Neural cell (in vitro differentiated cells): ENCODE measurements at regions not wholly inside any gene's neighbourhood (a gene's known extent, or its start where the extent isn't known, plus 50 kb on each side); places are given as distances from the start of the nearest gene placed in this dataset.

Experiments used
- H2AFZ ChIP-seq: fragments of 200-600, 300-800 bp; sonication (generic), shearing (Covaris generic); 2 replicates; pipeline ENCODE4 v1.6.0; 2014; ENCODE audit warnings: low read depth, mild to moderate bottlenecking, antibody characterized with exemption, low read length, moderate library complexity
- H3F3A ChIP-seq: fragments of 200-600 bp; shearing (Covaris generic); 2 replicates; pipeline ENCODE4 v1.6.1; 2016; ENCODE audit warnings: mild to moderate bottlenecking, moderate library complexity, mixed read lengths, antibody characterized with exemption, low read length; ENCODE audit not compliant: insufficient read depth, poor library complexity, severe bottlenecking
- H3K27ac ChIP-seq: fragments of 200-600, 300-800 bp; sonication (generic), shearing (Covaris generic); 2 replicates; pipeline ENCODE4 v1.5.1; 2014; ENCODE audit warnings: mild to moderate bottlenecking, low read length, moderate library complexity
- H3K27me3 ChIP-seq: fragments of 300-800, 200-600 bp; sonication (generic), shearing (Covaris generic); 2 replicates; pipeline ENCODE4 v1.6.0; 2014; ENCODE audit warnings: mild to moderate bottlenecking, low read depth, low read length, moderate library complexity; ENCODE audit not compliant: insufficient read depth
- H3K36me3 ChIP-seq: fragments of 300-800, 200-600 bp; sonication (generic), shearing (Covaris generic); 2 replicates; pipeline ENCODE4 v1.5.1; 2014; ENCODE audit warnings: mild to moderate bottlenecking, antibody characterized with exemption, low read length, moderate library complexity; ENCODE audit not compliant: insufficient read depth
- H3K4me2 ChIP-seq: fragments of 300-800, 200-600 bp; sonication (generic), shearing (Covaris generic); 2 replicates; pipeline ENCODE4 v1.6.0; 2014; ENCODE audit warnings: mild to moderate bottlenecking, low read length
- H3K4me3 ChIP-seq: fragments of 300-800, 200-600 bp; sonication (generic), shearing (Covaris generic); 2 replicates; pipeline ENCODE4 v1.5.1; 2014; ENCODE audit warnings: mild to moderate bottlenecking, low read length, moderate library complexity
- H3K79me2 ChIP-seq: fragments of 200-600 bp; shearing (Covaris generic); replicated peaks from 2 replicates; pipeline ENCODE4 v1.6.0; 2014; ENCODE audit warnings: mild to moderate bottlenecking, low read length, moderate library complexity; ENCODE audit not compliant: insufficient read depth
- H3K9ac ChIP-seq: fragments of 300-800, 200-600 bp; sonication (generic), shearing (Covaris generic); 2 replicates; pipeline ENCODE4 v1.6.1; 2016; ENCODE audit warnings: mild to moderate bottlenecking, low read length, mixed read lengths
- H3K9me2 ChIP-seq: fragments of 200-600 bp; shearing (Covaris generic); 2 replicates; pipeline ENCODE4 v1.6.1; 2016; ENCODE audit warnings: mild to moderate bottlenecking, low read length, mixed read lengths; ENCODE audit not compliant: insufficient read depth
- H3K9me3 ChIP-seq: fragments of 200-600, 300-800 bp; sonication (generic), shearing (Covaris generic); 2 replicates; pipeline ENCODE4 v1.6.1; 2016; ENCODE audit warnings: mild to moderate bottlenecking, mixed run types, low read length, moderate library complexity, mixed read lengths
- H4K20me1 ChIP-seq: fragments of 200-600 bp; shearing (Covaris generic); 2 replicates; pipeline ENCODE4 v1.6.1; 2016; ENCODE audit warnings: mild to moderate bottlenecking, mixed run types; ENCODE audit not compliant: insufficient read depth
- EP300 ChIP-seq: fragments of 450-650 bp; conservative IDR thresholded peaks from 2 replicates; pipeline ENCODE4 v1.6.1; 2014; ENCODE audit warnings: antibody characterized with exemption, mild to moderate bottlenecking, moderate library complexity; ENCODE audit not compliant: poor library complexity, severe bottlenecking
- EZH2 ChIP-seq: fragments of 200-600, 300-800 bp; shearing (Covaris generic), sonication (generic); IDR thresholded peaks from 2 replicates; pipeline ENCODE4 v1.6.1; 2014; ENCODE audit warnings: antibody characterized with exemption, low read length, borderline replicate concordance, mild to moderate bottlenecking; ENCODE audit not compliant: insufficient read depth, poor library complexity, severe bottlenecking
- MXI1 ChIP-seq: fragments of 450-650 bp; conservative IDR thresholded peaks from 2 replicates; pipeline ENCODE4 v1.6.1; 2014; ENCODE audit warnings: antibody characterized with exemption, mild to moderate bottlenecking; ENCODE audit not compliant: poor library complexity, severe bottlenecking
- POLR2AphosphoS5 ChIP-seq: IDR thresholded peaks from 2 replicates; pipeline ENCODE4 v1.6.1; 2012
- RAD21 ChIP-seq: fragments of 450-650 bp; conservative IDR thresholded peaks from 2 replicates; pipeline ENCODE4 v1.6.1; 2014; ENCODE audit warnings: antibody characterized with exemption, mild to moderate bottlenecking, moderate library complexity
- SMC3 ChIP-seq: fragments of 450-650 bp; conservative IDR thresholded peaks from 2 replicates; pipeline ENCODE4 v1.6.1; 2014; ENCODE audit warnings: antibody characterized with exemption, mild to moderate bottlenecking, moderate library complexity; ENCODE audit not compliant: poor library complexity
- TAF1 ChIP-seq: IDR thresholded peaks from 2 replicates; pipeline ENCODE4 v1.6.1; 2012; ENCODE audit warnings: low read depth
- TF ChIP-seq, protein P1 (sequence below): IDR thresholded peaks from 2 replicates; pipeline ENCODE4 v1.6.1; 2012; ENCODE audit warnings: borderline replicate concordance
- TF ChIP-seq, protein P2 (sequence below): fragments of 450-650 bp; IDR thresholded peaks from 2 replicates; pipeline ENCODE4 v1.5.1; 2014; ENCODE audit warnings: antibody characterized with exemption, mild to moderate bottlenecking, moderate library complexity; ENCODE audit not compliant: poor library complexity, severe bottlenecking

DNA sequence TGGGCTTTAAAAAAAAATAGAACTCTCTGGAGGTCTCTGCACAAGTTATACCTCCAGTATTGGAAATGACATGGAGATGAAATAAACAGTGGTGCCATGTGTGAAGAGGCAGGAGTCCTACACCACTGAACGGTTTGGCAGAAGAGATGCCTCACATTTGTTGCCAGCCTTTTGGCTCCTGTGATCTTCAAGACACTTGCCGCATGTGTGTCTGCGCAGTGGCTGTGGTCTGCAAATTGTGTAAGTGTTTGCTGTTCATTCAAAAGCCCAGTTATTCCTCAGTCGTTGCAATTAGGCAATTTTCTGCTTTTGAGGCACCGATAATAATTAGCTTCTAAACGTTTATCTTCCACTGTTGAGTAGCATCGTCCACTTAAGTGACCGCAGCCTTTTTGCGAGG, 319.1 kb downstream of the BRD1 start:
- no peak overlapping the region for H3K27ac ChIP-seq
- H3K4me3 ChIP-seq = no peak overlapping the region
- no peak overlapping the region for H3K4me2 ChIP-seq
- H3K27me3 ChIP-seq = no peaks in the 10 kb centered on the region
- H4K20me1 ChIP-seq = no peaks in the 10 kb centered on the region
- H3K9me2 ChIP-seq = no peaks in the 10 kb centered on the region
- H2AFZ ChIP-seq = no peak overlapping the region
- H3F3A ChIP-seq = no peaks in the 10 kb centered on the region
- no peaks in the 10 kb centered on the region for H3K9me3 ChIP-seq
- TF ChIP-seq SMC3 = no peak
- no peak for TF ChIP-seq EZH2
- no peaks in the 10 kb centered on the region for H3K79me2 ChIP-seq
- no peaks in the 10 kb centered on the region for H3K36me3 ChIP-seq
- no peak overlapping the region for H3K9ac ChIP-seq

DNA sequence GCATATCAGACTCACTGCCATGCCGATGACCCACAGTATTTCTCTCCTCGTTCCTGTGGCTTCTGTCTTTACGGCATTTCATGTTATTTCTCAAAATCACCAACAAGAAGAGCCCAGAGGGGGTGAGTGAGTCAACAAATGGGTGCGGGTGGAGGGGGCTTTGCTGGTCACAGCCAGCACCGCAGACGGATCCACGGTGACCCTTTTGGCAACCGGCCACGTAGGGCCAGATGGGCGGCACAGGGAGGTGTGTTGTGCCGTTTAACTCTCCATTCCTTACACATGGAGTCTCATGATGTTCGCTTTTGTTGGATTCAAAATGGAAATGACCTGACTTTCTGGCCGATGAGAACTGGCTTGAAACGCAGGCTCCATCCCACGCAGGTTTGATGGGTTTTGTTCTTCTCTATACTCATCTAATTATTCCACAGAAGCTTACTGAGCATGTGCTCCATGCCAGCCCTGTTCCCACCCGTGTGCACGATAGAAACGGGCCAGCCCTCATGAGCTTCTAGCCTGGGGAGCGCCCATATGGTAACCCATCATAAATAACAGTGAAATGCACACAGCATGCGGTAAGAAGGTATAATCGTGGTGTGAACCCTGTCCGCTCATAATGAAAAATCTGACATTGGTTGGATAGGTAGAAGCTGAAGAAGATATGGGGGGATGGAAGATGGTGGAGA, 319.9 kb downstream of the BRD1 start:
- Histone ChIP-seq H3K36me3 (no peaks in the 10 kb centered on the region), H3K27ac (no peak overlapping the region), H3K4me3 (no peak overlapping the region), H3K9me2 (no peaks in the 10 kb centered on the region), H3K79me2 (no peaks in the 10 kb centered on the region), H2AFZ (no peak overlapping the region), H3K9me3 (no peaks in the 10 kb centered on the region), H3K27me3 (no peaks in the 10 kb centered on the region), H3K9ac (no peak overlapping the region), H3F3A (no peaks in the 10 kb centered on the region), H4K20me1 (no peaks in the 10 kb centered on the region), H3K4me2 (no peak overlapping the region)
- TF ChIP-seq, protein P1, sequence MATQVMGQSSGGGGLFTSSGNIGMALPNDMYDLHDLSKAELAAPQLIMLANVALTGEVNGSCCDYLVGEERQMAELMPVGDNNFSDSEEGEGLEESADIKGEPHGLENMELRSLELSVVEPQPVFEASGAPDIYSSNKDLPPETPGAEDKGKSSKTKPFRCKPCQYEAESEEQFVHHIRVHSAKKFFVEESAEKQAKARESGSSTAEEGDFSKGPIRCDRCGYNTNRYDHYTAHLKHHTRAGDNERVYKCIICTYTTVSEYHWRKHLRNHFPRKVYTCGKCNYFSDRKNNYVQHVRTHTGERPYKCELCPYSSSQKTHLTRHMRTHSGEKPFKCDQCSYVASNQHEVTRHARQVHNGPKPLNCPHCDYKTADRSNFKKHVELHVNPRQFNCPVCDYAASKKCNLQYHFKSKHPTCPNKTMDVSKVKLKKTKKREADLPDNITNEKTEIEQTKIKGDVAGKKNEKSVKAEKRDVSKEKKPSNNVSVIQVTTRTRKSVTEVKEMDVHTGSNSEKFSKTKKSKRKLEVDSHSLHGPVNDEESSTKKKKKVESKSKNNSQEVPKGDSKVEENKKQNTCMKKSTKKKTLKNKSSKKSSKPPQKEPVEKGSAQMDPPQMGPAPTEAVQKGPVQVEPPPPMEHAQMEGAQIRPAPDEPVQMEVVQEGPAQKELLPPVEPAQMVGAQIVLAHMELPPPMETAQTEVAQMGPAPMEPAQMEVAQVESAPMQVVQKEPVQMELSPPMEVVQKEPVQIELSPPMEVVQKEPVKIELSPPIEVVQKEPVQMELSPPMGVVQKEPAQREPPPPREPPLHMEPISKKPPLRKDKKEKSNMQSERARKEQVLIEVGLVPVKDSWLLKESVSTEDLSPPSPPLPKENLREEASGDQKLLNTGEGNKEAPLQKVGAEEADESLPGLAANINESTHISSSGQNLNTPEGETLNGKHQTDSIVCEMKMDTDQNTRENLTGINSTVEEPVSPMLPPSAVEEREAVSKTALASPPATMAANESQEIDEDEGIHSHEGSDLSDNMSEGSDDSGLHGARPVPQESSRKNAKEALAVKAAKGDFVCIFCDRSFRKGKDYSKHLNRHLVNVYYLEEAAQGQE = no peak
- TF ChIP-seq EZH2 = no peak
- no peak for TF ChIP-seq EP300
- no peak for TF ChIP-seq POLR2AphosphoS5
- TF ChIP-seq RAD21 = no peak
- no peak for TF ChIP-seq SMC3

DNA sequence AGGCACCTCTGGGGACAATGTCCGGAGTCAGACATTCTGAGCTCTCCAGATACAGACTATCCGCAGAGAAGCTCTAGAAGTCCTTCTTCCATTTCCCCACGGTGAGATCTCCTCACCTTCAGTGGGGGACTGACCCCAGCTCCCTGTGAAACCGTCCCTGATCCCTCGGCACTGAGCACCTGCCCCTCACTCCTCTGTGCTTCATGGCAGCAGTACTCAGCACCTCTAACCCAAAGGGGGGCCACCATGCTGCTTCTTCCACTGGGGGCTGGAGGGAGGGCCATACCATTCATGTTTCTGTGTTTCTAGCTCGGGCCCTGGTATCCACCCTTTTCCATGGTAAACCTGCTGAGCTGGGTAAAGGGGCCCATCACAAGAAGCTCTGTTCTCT, 321.7 kb downstream of the BRD1 start:
- H3K9me3 ChIP-seq = no peaks in the 10 kb centered on the region
- H3K36me3 ChIP-seq = no peaks in the 10 kb centered on the region
- H3K79me2 ChIP-seq = no peaks in the 10 kb centered on the region
- H2AFZ ChIP-seq = no peak overlapping the region
- no peaks in the 10 kb centered on the region for H3K9me2 ChIP-seq
- TF ChIP-seq EZH2 = no peak
- no peak for TF ChIP-seq TAF1
- TF ChIP-seq, protein P2, sequence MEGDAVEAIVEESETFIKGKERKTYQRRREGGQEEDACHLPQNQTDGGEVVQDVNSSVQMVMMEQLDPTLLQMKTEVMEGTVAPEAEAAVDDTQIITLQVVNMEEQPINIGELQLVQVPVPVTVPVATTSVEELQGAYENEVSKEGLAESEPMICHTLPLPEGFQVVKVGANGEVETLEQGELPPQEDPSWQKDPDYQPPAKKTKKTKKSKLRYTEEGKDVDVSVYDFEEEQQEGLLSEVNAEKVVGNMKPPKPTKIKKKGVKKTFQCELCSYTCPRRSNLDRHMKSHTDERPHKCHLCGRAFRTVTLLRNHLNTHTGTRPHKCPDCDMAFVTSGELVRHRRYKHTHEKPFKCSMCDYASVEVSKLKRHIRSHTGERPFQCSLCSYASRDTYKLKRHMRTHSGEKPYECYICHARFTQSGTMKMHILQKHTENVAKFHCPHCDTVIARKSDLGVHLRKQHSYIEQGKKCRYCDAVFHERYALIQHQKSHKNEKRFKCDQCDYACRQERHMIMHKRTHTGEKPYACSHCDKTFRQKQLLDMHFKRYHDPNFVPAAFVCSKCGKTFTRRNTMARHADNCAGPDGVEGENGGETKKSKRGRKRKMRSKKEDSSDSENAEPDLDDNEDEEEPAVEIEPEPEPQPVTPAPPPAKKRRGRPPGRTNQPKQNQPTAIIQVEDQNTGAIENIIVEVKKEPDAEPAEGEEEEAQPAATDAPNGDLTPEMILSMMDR = no peak
- no peak for TF ChIP-seq SMC3
- TF ChIP-seq POLR2AphosphoS5 = no peak
- TF ChIP-seq, protein P1 = no peak
- no peak for TF ChIP-seq MXI1
- TF ChIP-seq RAD21 = no peak
- no peak for TF ChIP-seq EP300
- H3K27ac ChIP-seq = no peak overlapping the region
- no peaks in the 10 kb centered on the region for H3F3A ChIP-seq
- H4K20me1 ChIP-seq = no peaks in the 10 kb centered on the region
- no peak overlapping the region for H3K4me2 ChIP-seq
- H3K9ac ChIP-seq = no peak overlapping the region
- H3K27me3 ChIP-seq = no peaks in the 10 kb centered on the region
- H3K4me3 ChIP-seq = no peak overlapping the region
